ENCODE measurements at regions not wholly inside any gene's neighbourhood (a gene's known extent, or its start where the extent isn't known, plus 50 kb on each side); places are given as distances from the start of the nearest gene placed in this dataset.
"Not testable (repeated sequence)": the region's sequence is repeated elsewhere in the genome, so short reads cannot be mapped to it uniquely, and the experiment has no call there.

DNA sequence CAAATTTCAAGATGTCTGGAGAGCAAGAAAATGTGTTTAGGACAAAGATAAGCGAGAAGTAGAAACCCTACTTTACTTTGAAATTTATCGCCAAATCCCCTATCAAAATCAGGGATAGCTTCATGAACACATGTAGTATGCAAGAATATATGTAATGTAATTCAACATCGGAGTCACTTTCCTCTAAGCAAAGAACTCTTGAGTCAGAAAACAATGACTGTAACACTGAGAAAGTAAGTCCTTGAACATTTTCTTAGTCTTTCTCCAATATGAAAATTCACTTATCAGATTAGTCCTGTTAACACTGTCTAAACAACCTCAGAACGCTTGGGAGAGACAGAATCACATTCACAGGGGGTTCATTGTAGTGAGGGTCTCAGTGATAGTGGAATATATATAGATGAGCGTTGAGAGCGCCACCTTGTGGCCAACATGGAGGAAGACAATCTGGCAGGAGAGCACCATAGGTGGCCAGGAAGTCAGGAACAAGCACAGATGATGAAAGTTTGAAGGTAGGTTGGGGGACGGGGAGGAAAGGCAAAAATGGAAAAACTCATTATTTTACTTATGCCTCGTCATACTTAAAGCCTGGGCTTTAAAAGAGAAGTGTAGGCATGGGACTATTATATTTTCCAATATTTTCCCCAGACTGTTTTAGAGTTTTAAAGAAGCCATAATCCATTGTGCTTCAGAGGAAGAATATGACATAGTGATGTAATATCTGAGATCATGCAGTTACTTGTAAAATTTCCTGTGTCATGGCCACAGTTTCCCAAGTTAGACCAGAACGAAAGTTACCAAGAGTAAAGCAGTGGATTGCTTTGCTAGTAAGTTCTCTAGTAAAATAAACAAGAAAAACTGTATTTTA lies 115.5 kb upstream of the GNAI1 start:
- peak; percentile 69 for DNase-seq

GRCh38 chr7:80017101-80017698 lies 117.4 kb upstream of the GNAI1 start:
- DNase-seq: no peak

GRCh38 chr7:80014511-80014910 lies 120.1 kb upstream of the GNAI1 start:
- peak; percentile 69 for DNase-seq

GRCh38 chr7:80008039-80008438 lies 126.6 kb upstream of the GNAI1 start:
- no peak for DNase-seq

- DNase-seq: peak; percentile 31
These were observed 131.8 kb upstream of the GNAI1 start for GRCh38 chr7:80002865-80003264.

GRCh38 chr7:79998363-79998762 lies 136.3 kb upstream of the GNAI1 start:
- DNase-seq: peak; percentile 61

DNA sequence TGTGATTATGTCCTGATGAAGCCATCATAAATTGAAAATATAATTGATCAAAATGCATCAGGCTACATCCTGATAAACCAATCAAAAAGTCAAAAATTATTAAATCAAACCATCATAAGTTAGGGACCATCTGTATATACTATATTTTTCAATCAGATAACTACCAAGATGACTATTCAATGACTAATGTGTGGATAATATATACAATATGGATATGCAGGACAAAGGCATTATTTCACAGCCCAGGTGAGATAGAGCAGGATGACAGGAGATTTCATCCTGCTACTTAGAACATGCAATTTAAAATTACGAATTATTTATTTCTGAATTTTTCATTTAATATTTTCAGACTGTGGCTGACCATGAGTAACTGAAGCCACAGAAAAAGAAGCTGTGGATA lies 137.3 kb upstream of the GNAI1 start:
- DNase-seq: no peak

DNA sequence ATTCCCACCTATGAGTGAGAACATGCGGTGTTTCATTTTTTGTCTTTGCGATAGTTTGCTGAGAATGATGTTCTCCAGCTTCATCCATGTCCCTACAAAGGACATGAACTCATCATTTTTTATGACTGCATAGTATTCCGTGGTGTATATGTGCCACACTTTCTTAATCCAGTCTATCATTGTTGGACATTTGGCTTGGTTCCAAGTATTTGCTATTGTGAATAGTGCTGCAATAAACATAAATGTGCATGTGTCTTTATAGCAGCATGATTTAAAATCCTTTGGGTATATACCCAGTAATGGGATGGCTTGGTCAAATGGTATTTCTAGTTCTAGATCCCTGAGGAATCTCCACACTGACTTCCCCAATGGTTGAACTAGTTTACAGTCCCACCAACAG lies 138.9 kb upstream of the GNAI1 start:
- not testable (repeated sequence) for DNase-seq

- peak; percentile 74 for DNase-seq
These were observed 146.0 kb upstream of the GNAI1 start for GRCh38 chr7:79988653-79989052.

- peak; percentile 74 for DNase-seq
These were observed 150.4 kb upstream of the GNAI1 start for GRCh38 chr7:79984210-79984609.

DNA sequence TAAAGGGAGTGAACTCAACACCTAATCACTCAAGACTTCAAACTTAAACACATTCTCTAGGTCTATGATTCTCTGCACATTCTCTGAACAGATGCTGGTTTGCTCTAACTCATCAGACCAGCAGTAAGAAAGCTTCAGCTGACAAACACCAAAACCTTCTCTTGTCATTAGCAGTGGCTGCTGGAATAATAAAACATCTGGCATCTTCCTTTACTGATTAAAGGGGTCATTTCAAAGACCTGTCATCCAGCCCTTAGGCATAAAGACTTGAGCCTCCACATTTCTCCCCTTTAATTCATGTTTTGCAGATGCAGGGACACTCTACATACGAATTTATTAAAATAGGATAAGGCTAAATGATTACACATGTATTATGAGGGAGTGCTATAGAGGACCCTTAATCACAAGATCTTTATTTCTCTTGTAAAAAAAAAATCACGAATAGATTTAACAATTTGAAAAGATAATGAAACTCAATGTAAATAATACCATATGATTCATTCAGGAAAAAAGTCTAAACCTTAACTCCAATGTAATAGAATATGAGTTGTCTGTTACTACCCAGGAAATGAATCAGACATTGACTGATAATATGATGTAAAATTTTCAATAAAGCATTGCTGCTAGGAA lies 152.4 kb upstream of the GNAI1 start:
- DNase-seq: peak; percentile 86

- no peak for DNase-seq
These were observed 154.3 kb upstream of the GNAI1 start for GRCh38 chr7:79980376-79980775.

GRCh38 chr7:79979437-79979836 lies 155.2 kb upstream of the GNAI1 start:
- DNase-seq: peak; percentile 42

DNA sequence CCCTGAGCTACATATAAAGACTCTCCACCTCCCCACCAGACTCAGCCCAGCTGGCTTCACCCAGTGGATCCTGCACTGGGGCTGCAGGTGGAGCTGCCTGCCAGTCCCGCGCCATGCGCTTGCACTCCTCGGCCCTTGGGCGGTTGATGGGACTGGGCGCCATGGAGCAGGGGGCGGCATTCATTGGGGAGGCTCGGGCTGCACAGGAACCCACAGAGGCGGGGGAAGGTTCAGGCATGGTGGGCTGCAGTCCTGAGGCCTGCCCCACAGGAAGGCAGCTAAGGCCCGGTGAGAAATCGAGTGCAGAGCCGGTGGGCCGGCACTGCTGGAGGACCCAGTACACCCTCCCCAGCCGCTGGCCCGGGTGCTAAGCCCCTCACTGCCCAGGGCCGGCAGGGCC lies 157.2 kb upstream of the GNAI1 start:
- DNase-seq: no peak

DNA sequence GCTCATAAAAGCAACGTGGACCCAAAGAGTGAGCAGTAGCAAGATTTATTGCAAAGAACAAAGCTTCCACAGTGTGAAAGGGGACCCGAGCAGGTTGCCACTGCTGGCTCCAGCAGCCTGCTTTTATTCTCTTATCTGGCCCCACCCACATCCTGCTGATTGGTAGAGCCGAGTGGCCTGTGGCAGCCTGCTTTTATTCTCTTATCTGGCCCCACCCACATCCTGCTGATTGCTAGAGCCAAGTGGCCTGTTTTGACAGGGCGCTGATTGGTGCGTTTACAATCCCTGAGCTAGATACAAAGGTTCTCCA lies 158.0 kb upstream of the GNAI1 start:
- not testable (repeated sequence) for DNase-seq

DNA sequence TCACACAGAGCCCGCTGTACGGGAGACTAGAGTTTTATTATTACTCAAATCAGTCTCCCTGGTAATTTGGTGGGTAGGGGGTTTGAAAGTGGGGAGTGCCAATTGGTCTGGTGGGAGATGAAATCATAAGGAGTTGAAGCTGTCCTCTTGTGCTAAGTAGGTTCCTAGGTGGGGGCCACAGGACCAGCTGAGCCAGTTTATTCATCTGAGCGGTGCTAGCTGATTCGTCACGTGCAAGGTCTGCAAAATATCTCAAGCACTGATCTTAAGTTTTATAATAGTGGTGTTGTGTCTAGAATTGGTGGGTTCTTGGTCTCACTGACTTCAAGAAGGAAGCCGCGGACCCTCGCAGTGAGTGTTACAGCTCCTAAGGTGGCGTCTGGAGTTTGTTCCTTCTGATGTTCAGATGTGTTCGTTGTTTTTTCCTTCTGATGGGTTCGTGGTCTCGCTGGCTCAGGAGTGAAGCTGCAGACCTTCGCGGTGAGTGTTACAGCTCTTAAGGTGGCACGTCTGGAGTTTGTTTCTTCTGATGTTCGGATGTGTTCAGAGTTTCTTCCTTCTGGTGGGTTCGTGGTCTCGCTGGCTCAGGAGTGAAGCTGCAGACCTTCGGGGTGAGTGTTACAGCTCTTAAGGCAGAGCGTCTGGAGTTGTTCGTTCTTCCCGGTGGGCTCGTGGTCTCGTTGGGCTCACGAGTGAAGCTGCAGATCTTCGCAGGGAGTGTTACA lies 158.5 kb upstream of the GNAI1 start:
- DNase-seq: not testable (repeated sequence)

DNA sequence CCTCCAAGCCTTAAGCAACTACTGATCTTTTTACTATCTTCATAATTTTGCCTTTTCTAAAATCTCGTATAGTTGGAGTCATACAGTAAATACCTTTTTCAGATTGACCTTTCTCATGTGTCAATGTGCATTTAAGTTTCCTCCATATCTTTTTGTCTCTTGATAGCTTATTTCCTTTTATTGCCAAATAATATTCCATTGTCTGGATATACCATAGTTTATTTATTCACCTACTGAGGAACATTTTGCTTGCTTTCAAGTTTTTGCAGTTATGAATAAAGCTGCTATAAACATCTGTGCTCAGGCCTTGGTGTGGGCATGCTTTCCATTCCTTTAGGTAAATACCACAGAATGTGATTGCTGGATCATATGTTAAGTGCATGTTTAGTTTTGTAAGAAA lies 161.2 kb upstream of the GNAI1 start:
- peak; percentile 24 for DNase-seq

DNA sequence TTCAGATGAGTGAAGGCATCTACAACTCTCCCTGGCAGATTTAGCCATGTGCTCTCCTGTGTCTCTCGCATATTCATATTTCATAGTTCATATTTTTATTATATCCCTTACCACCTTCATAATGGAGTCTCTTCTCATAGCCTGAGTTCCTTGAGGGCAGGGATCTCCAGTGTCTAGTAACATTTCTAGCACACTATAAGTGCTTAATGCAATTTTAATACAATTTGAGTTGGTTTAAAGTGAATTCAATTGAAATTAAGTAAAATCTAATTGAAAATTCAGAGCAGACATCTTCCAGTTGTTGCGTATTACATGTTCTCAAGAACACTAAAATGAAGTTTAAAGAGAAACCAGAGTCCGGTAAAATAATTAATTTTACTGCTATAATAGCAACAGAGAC lies 163.6 kb upstream of the GNAI1 start:
- no peak for DNase-seq

DNA sequence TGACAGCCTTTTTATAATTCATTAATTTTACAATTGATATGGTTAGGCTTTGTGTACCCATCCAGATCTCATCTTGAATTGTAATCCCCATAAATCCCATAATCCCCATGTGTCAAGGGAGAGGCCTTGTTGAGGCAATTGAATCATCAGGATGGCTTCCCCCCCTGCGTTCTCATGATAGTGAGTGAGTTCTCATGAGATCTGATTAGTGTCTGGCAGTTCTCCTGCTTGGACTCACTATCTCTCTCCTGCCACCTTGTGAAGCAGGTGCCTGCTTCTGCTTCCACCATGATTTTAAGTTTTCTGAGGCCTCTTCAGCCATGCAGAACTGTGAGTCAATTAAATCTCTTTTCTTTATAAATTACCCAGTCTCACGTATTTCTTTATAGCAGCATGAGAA lies 165.7 kb upstream of the GNAI1 start:
- DNase-seq: no peak

DNA sequence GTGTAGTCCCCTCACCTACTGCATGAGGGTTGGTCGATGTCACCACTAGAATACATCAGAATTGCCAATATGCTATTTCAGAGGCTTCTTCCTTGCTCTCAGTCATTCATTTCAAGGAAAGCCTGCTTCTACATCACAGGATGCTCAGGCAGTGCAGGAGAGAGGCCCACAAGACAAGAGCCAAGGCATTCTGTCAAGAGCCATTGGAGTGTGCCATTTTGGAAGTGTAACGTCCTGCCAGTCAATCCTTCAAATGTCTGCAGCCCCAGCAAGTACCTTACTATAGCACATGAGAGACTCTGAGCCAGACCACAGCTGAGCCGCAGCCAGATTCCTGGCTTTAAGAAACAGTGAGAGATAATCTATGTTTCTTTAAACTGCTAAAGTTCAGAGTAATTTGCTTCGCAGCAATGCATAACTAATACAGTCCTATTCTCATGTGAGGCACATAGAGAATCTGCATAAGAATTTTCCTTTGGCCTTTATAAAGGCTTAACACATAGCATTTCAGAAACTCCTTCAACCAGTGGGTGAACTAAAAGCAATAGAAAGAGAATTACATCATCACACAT lies 166.5 kb upstream of the GNAI1 start:
- DNase-seq: peak; percentile 19

DNA sequence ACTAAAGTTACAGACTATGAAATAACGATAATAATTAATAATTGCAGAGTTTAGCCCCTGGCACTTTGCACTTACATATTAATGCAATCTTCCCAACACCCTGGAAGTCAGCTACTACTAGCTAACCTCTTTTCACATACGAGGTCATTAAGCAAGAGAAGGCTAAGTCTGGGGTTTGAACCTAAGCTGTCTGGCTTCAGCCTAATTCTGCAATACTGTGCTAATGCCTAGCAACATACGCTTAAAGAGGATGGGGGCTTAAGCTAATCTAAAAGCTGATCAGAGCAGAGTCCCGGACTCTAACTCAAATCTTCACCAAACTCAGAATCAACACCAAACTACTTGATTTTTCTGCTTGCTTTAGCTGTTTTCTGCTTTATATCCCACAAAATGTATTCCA lies 168.7 kb upstream of the GNAI1 start:
- no peak for DNase-seq

GRCh38 chr7:79964463-79964862 lies 170.2 kb upstream of the GNAI1 start:
- no peak for DNase-seq

DNA sequence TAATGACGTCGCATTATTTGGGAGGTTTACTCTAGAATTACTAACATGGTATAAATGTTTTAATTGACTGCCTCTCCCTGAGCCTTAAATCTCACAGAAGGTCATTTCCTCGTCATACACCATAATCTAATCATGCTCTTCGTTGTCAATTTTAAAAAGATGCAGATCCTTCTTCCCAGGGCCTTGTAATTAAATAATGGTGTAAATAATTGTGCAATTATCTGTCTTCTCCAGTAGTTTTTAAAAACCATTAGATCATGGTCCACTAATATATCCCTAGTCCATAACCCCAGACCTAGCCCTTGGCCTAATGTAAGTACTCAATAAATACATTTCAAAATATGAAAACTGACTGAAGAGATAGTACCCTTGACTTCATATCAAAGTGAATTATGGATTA lies 181.5 kb upstream of the GNAI1 start:
- no peak for DNase-seq

Data from fibroblast of upper back skin (primary cell).